Activated CD4-positive, alpha-beta T cell treated with anti-CD3 and anti-CD28 coated beads, Interleukin-2, amount 50 U/mL, for 4 hours (primary cell): ENCODE measurements at regions not wholly inside any gene's neighbourhood (a gene's known extent, or its start where the extent isn't known, plus 50 kb on each side); places are given as distances from the start of the nearest gene placed in this dataset.
"Not testable (repeated sequence)": the region's sequence is repeated elsewhere in the genome, so short reads cannot be mapped to it uniquely, and the experiment has no call there.

Source experiments
- DNase-seq, 2 experiments: peaks; one replicate each; pipeline ENCODE4 v3.0.0-alpha.2; 2020

GRCh38 chr6:19562468-19562867 lies 274.7 kb upstream of the ID4 start:
- no peak for DNase-seq

- no peak for DNase-seq
These were observed 267.6 kb upstream of the ID4 start for GRCh38 chr6:19569563-19569962.

GRCh38 chr6:19571176-19571575 lies 266.0 kb upstream of the ID4 start:
- DNase-seq, result no peak

DNA sequence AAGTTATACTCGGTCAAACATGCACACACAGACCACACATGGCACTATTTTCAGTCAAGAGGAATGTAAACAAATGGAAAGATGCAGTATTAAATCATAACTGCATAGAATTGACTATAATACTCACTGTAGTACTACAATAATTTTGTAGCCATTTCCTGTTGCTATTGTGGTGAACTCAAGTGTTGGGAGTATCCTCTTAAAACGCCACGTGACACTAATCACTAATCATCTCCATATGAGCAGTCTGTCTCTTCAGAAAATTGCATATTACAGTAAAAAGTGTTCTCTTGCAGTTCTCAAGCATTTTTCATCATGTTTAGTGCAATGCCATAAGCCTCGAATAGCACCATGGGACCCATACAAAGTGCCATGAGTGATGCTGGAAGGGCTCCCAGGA lies 258.7 kb upstream of the ID4 start:
- no peak for DNase-seq

DNA sequence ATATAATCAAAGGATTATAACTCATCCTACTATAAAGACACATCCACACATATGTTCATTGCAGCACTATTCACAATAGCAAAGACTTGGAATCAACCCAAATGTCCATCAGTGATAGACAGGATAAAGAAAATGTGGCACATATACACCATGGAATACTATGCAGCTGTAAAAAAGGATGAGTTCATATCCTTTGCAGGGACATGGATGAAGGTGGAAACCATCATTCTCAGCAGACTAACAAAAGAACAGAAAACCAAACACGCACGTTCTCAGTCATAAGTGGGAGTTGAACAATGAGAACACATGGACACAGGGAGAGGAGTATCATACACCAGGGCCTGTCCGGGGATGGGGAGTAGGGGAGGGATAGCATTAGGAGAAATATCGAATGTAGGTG lies 253.0 kb upstream of the ID4 start:
- not testable (repeated sequence) for DNase-seq

DNA sequence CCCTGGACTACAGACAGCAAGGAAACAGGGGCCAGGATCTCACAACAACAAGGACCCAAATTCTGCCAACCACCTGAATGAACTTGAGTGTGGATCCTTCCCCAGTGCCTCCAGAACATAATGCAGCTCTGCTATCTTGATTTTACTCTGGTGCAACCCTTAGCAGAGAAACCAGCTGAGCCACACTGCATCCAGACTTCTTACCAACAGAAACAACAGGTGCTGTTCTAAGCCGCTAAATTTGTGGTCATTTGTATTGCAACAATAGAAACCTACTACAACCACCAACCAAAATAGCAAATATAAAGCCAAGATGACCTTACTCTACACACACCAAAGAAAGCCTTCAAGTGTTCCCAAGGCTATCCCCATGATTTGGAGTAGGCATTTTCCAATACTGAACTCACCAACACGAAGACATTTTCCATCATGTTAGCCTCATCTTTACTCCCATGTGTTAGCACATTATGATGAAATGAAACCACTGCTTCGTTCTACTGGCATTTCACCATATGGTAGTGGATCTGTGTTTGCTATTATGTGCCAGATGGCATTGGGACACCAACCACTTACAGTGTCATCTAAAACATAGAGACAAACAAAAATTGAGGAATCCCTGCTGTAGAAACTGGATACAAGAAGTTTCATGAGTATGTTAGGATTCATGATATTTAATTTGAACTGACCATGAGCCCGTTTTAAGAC lies 249.8 kb upstream of the ID4 start:
- no peak for DNase-seq

- no peak for DNase-seq
These were observed 246.6 kb upstream of the ID4 start for GRCh38 chr6:19590501-19591131.

- DNase-seq, result no peak
These were observed 239.3 kb upstream of the ID4 start for GRCh38 chr6:19597809-19598320.

DNA sequence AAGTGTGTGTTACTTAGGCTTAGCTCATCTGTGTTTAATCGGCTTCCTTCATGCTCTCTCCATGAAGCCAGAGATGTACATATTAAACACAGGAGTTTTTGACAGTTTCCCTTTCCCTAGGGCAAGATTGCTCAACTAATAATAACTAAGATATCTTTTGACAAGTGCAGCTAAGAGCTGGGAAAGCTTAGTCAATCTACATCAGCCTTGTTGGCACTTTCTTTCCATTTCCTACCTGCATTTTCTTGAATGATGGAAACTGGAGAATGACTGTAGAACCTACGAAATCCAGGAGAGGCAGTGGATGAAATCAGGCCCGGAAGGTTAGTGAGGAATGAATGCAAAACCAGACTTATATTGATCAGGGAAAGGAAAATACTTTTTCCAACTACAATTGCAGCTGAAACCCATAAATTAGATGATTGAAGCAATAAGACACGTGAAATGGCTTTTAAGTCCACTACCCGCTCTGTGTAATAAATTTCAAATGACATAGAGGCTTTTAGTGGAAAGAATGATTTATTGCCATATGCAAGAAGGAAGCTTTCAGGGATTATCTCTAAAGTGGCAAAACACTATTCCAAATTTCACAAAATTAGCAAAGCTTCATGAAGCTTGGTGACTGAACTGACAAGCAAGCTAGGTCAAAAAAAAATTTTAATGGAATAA lies 237.2 kb upstream of the ID4 start:
- no peak for DNase-seq

GRCh38 chr6:19602434-19603013 lies 234.6 kb upstream of the ID4 start:
- no peak for DNase-seq

- DNase-seq, result no peak
These were observed 233.4 kb upstream of the ID4 start for GRCh38 chr6:19603721-19604120.

DNA sequence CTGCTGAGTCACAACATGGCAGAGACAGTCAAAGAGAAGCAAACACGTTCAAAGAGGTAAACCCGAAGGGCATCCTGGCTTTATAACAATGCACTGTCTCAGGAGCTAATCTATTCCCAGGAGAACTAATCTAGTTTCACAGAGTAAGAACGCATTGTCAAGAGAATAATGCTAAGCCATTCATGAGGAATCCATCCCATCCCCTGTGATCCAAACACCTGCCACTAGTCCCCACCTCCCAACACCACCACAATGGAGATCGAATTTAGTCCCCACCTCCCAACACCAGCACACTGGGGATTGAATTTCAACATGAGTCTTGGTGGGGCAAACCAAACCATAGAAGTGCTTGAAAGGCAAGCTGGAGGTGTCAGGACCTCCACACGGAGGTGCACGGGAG lies 231.5 kb upstream of the ID4 start:
- no peak for DNase-seq

GRCh38 chr6:19608546-19608945 lies 228.6 kb upstream of the ID4 start:
- no peak for DNase-seq

- no peak for DNase-seq
These were observed 227.1 kb upstream of the ID4 start for GRCh38 chr6:19609972-19610641.

DNA sequence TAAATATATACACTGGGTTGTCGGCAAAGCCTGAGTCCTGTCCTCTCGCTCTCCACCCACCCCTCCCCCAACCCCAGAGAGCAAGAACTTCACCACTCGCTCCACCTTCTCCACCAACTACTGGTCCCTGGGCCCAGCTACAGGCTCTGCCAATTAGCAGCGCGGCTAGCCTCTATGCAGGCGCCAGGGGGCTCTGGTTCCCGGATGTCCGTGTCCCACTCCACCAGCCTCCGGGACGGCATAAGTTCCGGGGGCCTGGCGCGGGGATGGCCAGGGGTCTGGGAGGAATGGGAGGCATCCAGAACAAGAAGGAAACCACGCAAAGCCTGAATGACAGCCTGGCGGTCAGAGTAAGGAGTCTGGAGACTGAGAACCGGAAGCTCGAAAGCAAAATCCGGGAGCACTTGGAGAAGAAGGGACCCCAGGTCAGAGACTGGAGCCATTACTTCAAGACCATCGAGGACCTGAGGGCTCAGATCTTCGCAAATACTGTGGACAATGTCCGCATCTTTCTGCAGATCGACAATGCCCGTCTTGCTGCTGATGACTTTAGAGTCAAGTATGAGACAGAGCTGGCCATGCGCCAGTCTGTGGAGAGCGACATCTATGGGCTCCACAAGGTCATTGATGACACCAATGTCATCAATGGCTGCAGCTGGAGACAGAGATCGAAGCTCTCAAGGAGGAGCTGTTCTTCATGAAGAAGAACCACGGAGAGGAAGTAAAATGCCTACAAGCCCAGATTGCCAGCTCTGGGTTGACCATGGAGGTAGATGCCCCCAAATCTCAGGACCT lies 224.3 kb upstream of the ID4 start:
- not testable (repeated sequence) for DNase-seq

DNA sequence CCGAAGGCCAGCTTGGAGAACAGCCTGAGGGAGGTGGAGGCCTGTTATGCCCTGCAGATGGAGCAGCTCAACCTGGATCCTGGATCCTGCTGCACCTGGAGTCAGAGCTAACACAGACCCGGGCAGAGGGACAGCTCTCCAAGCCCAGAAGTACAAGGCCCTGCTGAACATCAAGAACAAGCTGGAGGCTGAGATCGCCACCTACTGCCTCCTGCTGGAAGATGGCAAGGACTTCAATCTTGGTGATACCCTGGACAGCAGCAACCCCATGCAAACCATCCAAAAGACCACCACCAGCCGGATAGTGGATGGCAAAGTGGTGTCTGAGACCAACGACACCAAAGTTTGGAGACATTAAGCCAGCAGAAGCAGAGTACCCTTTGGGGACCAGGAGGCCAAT lies 223.5 kb upstream of the ID4 start:
- no peak for DNase-seq

GRCh38 chr6:19616022-19616421 lies 221.1 kb upstream of the ID4 start:
- no peak for DNase-seq

DNA sequence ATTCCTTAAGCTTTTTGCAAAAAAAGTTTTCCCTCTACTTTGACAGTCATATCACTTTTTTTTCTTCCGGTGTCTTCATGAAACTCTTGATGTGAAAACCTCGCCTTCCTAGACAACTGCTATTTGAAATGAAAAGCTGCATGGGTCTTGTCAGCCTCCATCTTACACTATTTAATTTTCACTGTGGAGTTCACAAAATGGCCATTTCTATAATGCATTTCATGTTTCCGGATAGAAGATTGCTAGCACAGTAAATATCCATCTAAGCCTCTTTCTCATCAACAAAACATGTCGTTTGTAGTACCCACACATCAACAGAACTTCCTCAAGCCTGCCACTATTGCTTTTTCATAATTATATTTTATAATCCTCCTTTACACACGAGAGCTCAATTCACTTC lies 204.9 kb upstream of the ID4 start:
- no peak for DNase-seq

DNA sequence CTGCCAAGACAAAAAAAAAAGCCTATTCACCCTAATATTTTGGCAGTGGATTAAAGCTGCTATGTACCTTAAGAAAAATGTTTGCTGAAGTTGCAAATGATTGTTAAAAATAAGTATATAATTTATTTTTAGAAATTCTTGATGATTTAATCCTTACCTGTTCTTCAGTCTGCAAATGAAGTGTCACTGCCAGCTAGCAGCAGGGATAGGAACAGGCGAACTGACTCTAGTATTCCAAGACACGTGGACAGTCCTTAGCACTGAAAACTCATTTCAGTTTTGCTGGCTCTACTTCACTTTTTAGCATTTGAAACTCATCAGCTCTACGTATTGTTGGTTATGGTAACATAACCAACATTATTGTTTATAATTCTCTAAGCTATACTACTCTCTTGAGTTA lies 204.4 kb upstream of the ID4 start:
- DNase-seq, result no peak

GRCh38 chr6:19635728-19636127 lies 201.4 kb upstream of the ID4 start:
- no peak for DNase-seq

GRCh38 chr6:19637010-19637409 lies 200.2 kb upstream of the ID4 start:
- no peak for DNase-seq

DNA sequence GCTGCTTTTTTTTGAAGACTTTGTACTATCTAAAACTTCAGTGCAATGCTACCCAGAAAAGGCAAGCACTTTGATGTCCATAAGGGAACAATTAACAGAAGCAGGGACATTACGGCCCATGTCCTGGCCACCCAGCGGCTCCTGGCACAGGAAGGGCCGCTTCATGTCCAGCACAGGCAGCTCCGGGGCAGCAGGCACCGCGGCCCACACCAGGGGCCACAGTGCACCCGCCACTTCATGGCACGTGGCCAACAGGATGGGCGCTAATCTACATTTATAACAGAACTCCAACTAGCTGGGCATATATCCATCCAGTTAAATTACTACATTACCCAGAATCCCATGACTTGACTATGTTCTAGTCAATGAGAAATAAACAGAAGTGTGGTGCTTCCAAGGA lies 198.2 kb upstream of the ID4 start:
- DNase-seq, result no peak
